Keratinocyte (primary cell): ENCODE measurements at regions not wholly inside any gene's neighbourhood (a gene's known extent, or its start where the extent isn't known, plus 50 kb on each side); places are given as distances from the start of the nearest gene placed in this dataset.

Experiments used
- DNase-seq: peaks from one replicate; pipeline ENCODE4 v3.0.0-alpha.2; 2011; ENCODE audit warnings: low read depth, missing footprints, low spot score
- FAIRE-seq: peaks from 2 replicates; lab custom pipeline; 2011; peaks lifted over from hg19 to GRCh38; lab: Jason Lieb, UNC
- H2AFZ ChIP-seq: 2 replicates; pipeline ENCODE4 v1.6.0; 2012; ENCODE audit warnings: low read length, control low read depth, inconsistent platforms; ENCODE audit not compliant: control insufficient read depth
- H3K27ac ChIP-seq: 2 replicates; pipeline ENCODE4 v1.5.1; 2011; ENCODE audit warnings: low read length; ENCODE audit not compliant: control insufficient read depth, insufficient read depth
- H3K27me3 ChIP-seq: 3 replicates; pipeline ENCODE4 v1.6.0; 2011; ENCODE audit warnings: low read length; ENCODE audit not compliant: control insufficient read depth, insufficient read depth; ENCODE audit errors: extremely low read depth
- H3K36me3 ChIP-seq, 2 experiments: 2 replicates in 1 of 2; 3 replicates in 1 of 2; pipeline ENCODE4 v1.5.1; 2011; ENCODE audit warnings: low read length in 2 of 2, mild to moderate bottlenecking in 1 of 2; ENCODE audit not compliant: control insufficient read depth in 2 of 2, insufficient read depth in 2 of 2; ENCODE audit errors: extremely low read depth in 1 of 2
- H3K4me1 ChIP-seq: 3 replicates; pipeline ENCODE4 v1.5.1; 2011; ENCODE audit warnings: low read length; ENCODE audit not compliant: control insufficient read depth, insufficient read depth; ENCODE audit errors: extremely low read depth
- H3K4me2 ChIP-seq: 3 replicates; pipeline ENCODE4 v1.6.0; 2011; ENCODE audit warnings: low read depth, low read length; ENCODE audit not compliant: control insufficient read depth, insufficient read depth; ENCODE audit errors: extremely low read depth
- H3K4me3 ChIP-seq, 3 experiments: fragments of 200-600 bp in 1 of 3; sonication (generic) in 1 of 3; 2 replicates in 2 of 3; 3 replicates in 1 of 3; pipeline ENCODE4 v1.5.1; 2011 to 2016; ENCODE audit warnings: low read length in 3 of 3, mild to moderate bottlenecking in 3 of 3, control low read depth in 2 of 3, inconsistent platforms in 1 of 3, low read depth in 1 of 3, mixed read lengths in 1 of 3, mixed run types in 1 of 3, moderate library complexity in 1 of 3; ENCODE audit not compliant: control insufficient read depth in 2 of 3, insufficient read depth in 2 of 3; ENCODE audit errors: extremely low read depth in 1 of 3
- H3K79me2 ChIP-seq: 2 replicates; pipeline ENCODE4 v1.6.0; 2012; ENCODE audit warnings: low read length; ENCODE audit not compliant: control insufficient read depth, insufficient read depth
- H3K9ac ChIP-seq: 3 replicates; pipeline ENCODE4 v1.6.0; 2011; ENCODE audit warnings: low read length; ENCODE audit not compliant: control insufficient read depth, insufficient read depth; ENCODE audit errors: extremely low read depth
- H3K9me1 ChIP-seq: 3 replicates; pipeline ENCODE4 v1.6.0; 2011; ENCODE audit warnings: low read length; ENCODE audit not compliant: control insufficient read depth, insufficient read depth; ENCODE audit errors: extremely low read depth
- H3K9me3 ChIP-seq: 2 replicates; pipeline ENCODE4 v1.5.1; 2012; ENCODE audit warnings: low read depth, low read length; ENCODE audit not compliant: control insufficient read depth
- H4K20me1 ChIP-seq: 3 replicates; pipeline ENCODE4 v1.6.0; 2011; ENCODE audit warnings: low read length; ENCODE audit not compliant: control insufficient read depth, insufficient read depth; ENCODE audit errors: extremely low read depth
- CTCF ChIP-seq, 3 experiments: IDR thresholded peaks in 1 of 3; conservative IDR thresholded peaks in 1 of 3; optimal IDR thresholded peaks in 1 of 3; 2 replicates in 2 of 3; 3 replicates in 1 of 3; pipeline versions ENCODE3 to v1.5.1; 2011; ENCODE audit warnings: low read length in 3 of 3, mild to moderate bottlenecking in 3 of 3, moderate library complexity in 2 of 3, control low read depth in 1 of 3, inconsistent platforms in 1 of 3; ENCODE audit not compliant: insufficient read depth in 2 of 3; ENCODE audit errors: extremely low read depth in 1 of 3
- EZH2 ChIP-seq: IDR thresholded peaks from one replicate; pipeline ENCODE4 v1.6.1; 2012; ENCODE audit warnings: inconsistent platforms, mild to moderate bottlenecking, low read length, moderate library complexity
- dilution Hi-C: fragments of 300-500 bp; cut with MboI; formaldehyde crosslinking; loops from one replicate; pipeline ENCODE4 v1.7.0; 2020; ENCODE audit warnings: low sequenced_read_pairs; ENCODE audit not compliant: extremely low pct_ligation_motif_present

GRCh38 chr6:169913096-169913638 lies 161.7 kb downstream of the ERMARD start:
- Histone ChIP-seq H3K27me3 (peaks cover 2% of the 10 kb centered on the region), H3K79me2 (no peaks in the 10 kb centered on the region), H3K27ac (no peak overlapping the region), H4K20me1 (no peaks in the 10 kb centered on the region), H3K9me1 (no peaks in the 10 kb centered on the region), H3K4me1 (no peaks in the 10 kb centered on the region), H3K4me3 (no peak overlapping the region), H3K9me3 (peaks cover 3% of the 10 kb centered on the region), H3K4me2 (no peak overlapping the region), H3K9ac (no peak overlapping the region), H3K36me3 (no peaks in the 10 kb centered on the region), H2AFZ (no peak overlapping the region)
- TF ChIP-seq EZH2, result no peak
- TF ChIP-seq CTCF (optimal IDR thresholded peaks at IDR 0.05 in 1 of 3, IDR thresholded peaks at IDR 0.05 in 1 of 3, conservative IDR thresholded peaks at IDR 0.05 in 1 of 3; ENCODE audit: extremely low read depth in 1 of 3, insufficient read depth in 2 of 3, low read length in 3 of 3), result no peak
- dilution Hi-C loops, result no loop called here
- DNase-seq, result no peak
- FAIRE-seq, result no peak

GRCh38 chr6:169912266-169913095 lies 161.1 kb downstream of the ERMARD start:
- DNase-seq (no peak), FAIRE-seq (no peak)
- Histone ChIP-seq H3K36me3 (no peaks in the 10 kb centered on the region), H2AFZ (no peak overlapping the region), H3K9me3 (peaks cover 3% of the 10 kb centered on the region), H3K4me2 (no peak overlapping the region), H3K27ac (no peak overlapping the region), H3K4me3 (no peak overlapping the region), H3K27me3 (peaks cover 2% of the 10 kb centered on the region), H3K4me1 (no peaks in the 10 kb centered on the region), H3K79me2 (no peaks in the 10 kb centered on the region), H3K9ac (no peak overlapping the region), H4K20me1 (no peaks in the 10 kb centered on the region), H3K9me1 (no peaks in the 10 kb centered on the region)
- dilution Hi-C loops, result no loop called here
- TF ChIP-seq EZH2, result no peak
- TF ChIP-seq CTCF (optimal IDR thresholded peaks at IDR 0.05 in 1 of 3, IDR thresholded peaks at IDR 0.05 in 1 of 3, conservative IDR thresholded peaks at IDR 0.05 in 1 of 3; ENCODE audit: extremely low read depth in 1 of 3, insufficient read depth in 2 of 3, low read length in 3 of 3), result no peak
